ENCODE measurements at regions not wholly inside any gene's neighbourhood (a gene's known extent, or its start where the extent isn't known, plus 50 kb on each side); places are given as distances from the start of the nearest gene placed in this dataset.

DNA sequence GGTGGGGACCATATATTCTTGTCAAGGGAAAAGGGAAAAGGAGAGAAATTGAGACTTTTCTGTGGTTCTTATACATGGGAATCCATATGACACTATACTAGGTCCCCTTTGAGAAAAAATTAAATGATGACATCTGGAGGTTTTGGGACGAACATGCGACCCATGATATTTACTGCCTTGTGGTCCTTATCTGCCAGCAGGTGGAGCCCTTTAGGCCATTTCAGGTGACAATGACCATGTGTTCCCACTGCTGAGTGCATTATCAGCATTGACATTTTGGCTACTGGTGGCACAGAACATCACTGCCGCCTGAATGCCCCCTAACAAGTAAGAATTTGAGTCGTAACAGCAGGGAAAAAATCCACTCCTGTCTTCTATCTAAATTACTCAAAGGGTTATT is 843.4 kb downstream of the FSTL5 start:
- no peaks in the 10 kb centered on the region for H3F3A ChIP-seq (ENCODE audit: insufficient read depth, low read length, poor library complexity, severe bottlenecking)
- no peaks in the 10 kb centered on the region for H3K36me3 ChIP-seq (ENCODE audit: insufficient read depth, low read length)
- no peak overlapping the region for H3K9ac ChIP-seq (ENCODE audit: low read length)
- H4K20me1 ChIP-seq (ENCODE audit: insufficient read depth), result no peaks in the 10 kb centered on the region
- no peaks in the 10 kb centered on the region for H3K9me3 ChIP-seq (ENCODE audit: low read length)
- H2AFZ ChIP-seq (ENCODE audit: low read depth, low read length), result no peak overlapping the region
- no peak overlapping the region for H3K27ac ChIP-seq (ENCODE audit: low read length)
- H3K9me2 ChIP-seq (ENCODE audit: insufficient read depth, low read length), result no peaks in the 10 kb centered on the region
- TF ChIP-seq, protein P1, sequence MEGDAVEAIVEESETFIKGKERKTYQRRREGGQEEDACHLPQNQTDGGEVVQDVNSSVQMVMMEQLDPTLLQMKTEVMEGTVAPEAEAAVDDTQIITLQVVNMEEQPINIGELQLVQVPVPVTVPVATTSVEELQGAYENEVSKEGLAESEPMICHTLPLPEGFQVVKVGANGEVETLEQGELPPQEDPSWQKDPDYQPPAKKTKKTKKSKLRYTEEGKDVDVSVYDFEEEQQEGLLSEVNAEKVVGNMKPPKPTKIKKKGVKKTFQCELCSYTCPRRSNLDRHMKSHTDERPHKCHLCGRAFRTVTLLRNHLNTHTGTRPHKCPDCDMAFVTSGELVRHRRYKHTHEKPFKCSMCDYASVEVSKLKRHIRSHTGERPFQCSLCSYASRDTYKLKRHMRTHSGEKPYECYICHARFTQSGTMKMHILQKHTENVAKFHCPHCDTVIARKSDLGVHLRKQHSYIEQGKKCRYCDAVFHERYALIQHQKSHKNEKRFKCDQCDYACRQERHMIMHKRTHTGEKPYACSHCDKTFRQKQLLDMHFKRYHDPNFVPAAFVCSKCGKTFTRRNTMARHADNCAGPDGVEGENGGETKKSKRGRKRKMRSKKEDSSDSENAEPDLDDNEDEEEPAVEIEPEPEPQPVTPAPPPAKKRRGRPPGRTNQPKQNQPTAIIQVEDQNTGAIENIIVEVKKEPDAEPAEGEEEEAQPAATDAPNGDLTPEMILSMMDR (IDR thresholded peaks at IDR 0.05; ENCODE audit: poor library complexity, severe bottlenecking), result peak; percentile 22
- no peak for TF ChIP-seq SMC3 (conservative IDR thresholded peaks at IDR 0.05; ENCODE audit: poor library complexity)
- H3K4me3 ChIP-seq (ENCODE audit: low read length), result no peak overlapping the region
- no peaks in the 10 kb centered on the region for H3K27me3 ChIP-seq (ENCODE audit: insufficient read depth, low read depth, low read length)
- no peaks in the 10 kb centered on the region for H3K79me2 ChIP-seq (replicated peaks; ENCODE audit: insufficient read depth, low read length)
- no peak overlapping the region for H3K4me2 ChIP-seq (ENCODE audit: low read length)

DNA sequence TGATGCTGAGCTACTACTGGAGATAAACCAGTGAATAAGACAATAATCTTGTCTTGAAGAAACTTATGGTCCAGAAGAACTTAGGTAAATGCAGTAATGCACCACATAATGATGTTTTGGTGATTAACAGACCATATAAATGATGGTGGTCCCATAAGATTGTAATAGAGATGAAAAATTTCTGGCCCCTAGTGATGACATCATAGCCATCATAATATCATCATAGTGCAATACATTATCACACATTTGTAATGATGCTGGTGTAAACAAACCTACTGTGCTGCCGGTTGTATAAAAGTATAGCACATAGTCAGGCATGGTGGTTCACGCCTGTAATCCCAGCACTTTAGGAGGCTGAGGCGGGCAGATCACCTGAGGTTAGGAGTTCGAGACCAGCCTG is 846.8 kb downstream of the FSTL5 start:
- Histone ChIP-seq H4K20me1 (ENCODE audit: insufficient read depth) (no peaks in the 10 kb centered on the region), H3K4me2 (ENCODE audit: low read length) (no peak overlapping the region), H3K79me2 (replicated peaks; ENCODE audit: insufficient read depth, low read length) (no peaks in the 10 kb centered on the region), H3K9me3 (ENCODE audit: low read length) (no peaks in the 10 kb centered on the region), H3K9ac (ENCODE audit: low read length) (no peak overlapping the region), H3K9me2 (ENCODE audit: insufficient read depth, low read length) (no peaks in the 10 kb centered on the region), H3K27ac (ENCODE audit: low read length) (no peak overlapping the region), H3K4me3 (ENCODE audit: low read length) (no peak overlapping the region), H3K36me3 (ENCODE audit: insufficient read depth, low read length) (no peaks in the 10 kb centered on the region), H2AFZ (ENCODE audit: low read depth, low read length) (no peak overlapping the region), H3K27me3 (ENCODE audit: insufficient read depth, low read depth, low read length) (no peaks in the 10 kb centered on the region), H3F3A (ENCODE audit: insufficient read depth, low read length, poor library complexity, severe bottlenecking) (no peaks in the 10 kb centered on the region)
- TF ChIP-seq EZH2 (IDR thresholded peaks at IDR 0.05; ENCODE audit: borderline replicate concordance, insufficient read depth, low read length, poor library complexity, severe bottlenecking), result no peak
- TF ChIP-seq SMC3 (conservative IDR thresholded peaks at IDR 0.05; ENCODE audit: poor library complexity), result no peak
- TF ChIP-seq EP300 (conservative IDR thresholded peaks at IDR 0.05; ENCODE audit: poor library complexity, severe bottlenecking), result no peak
- TF ChIP-seq TAF1 (IDR thresholded peaks at IDR 0.05; ENCODE audit: low read depth), result no peak
- no peak for TF ChIP-seq MXI1 (conservative IDR thresholded peaks at IDR 0.05; ENCODE audit: poor library complexity, severe bottlenecking)
- no peak for TF ChIP-seq POLR2AphosphoS5 (IDR thresholded peaks at IDR 0.05)
- TF ChIP-seq, protein P2, sequence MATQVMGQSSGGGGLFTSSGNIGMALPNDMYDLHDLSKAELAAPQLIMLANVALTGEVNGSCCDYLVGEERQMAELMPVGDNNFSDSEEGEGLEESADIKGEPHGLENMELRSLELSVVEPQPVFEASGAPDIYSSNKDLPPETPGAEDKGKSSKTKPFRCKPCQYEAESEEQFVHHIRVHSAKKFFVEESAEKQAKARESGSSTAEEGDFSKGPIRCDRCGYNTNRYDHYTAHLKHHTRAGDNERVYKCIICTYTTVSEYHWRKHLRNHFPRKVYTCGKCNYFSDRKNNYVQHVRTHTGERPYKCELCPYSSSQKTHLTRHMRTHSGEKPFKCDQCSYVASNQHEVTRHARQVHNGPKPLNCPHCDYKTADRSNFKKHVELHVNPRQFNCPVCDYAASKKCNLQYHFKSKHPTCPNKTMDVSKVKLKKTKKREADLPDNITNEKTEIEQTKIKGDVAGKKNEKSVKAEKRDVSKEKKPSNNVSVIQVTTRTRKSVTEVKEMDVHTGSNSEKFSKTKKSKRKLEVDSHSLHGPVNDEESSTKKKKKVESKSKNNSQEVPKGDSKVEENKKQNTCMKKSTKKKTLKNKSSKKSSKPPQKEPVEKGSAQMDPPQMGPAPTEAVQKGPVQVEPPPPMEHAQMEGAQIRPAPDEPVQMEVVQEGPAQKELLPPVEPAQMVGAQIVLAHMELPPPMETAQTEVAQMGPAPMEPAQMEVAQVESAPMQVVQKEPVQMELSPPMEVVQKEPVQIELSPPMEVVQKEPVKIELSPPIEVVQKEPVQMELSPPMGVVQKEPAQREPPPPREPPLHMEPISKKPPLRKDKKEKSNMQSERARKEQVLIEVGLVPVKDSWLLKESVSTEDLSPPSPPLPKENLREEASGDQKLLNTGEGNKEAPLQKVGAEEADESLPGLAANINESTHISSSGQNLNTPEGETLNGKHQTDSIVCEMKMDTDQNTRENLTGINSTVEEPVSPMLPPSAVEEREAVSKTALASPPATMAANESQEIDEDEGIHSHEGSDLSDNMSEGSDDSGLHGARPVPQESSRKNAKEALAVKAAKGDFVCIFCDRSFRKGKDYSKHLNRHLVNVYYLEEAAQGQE (IDR thresholded peaks at IDR 0.05; ENCODE audit: borderline replicate concordance), result no peak
- no peak for TF ChIP-seq RAD21 (conservative IDR thresholded peaks at IDR 0.05)
- TF ChIP-seq, protein P1 (IDR thresholded peaks at IDR 0.05; ENCODE audit: poor library complexity, severe bottlenecking), result no peak

All from neural cell (in vitro differentiated cells).